GM23338 (cell line): ENCODE measurements at regions not wholly inside any gene's neighbourhood (a gene's known extent, or its start where the extent isn't known, plus 50 kb on each side); places are given as distances from the start of the nearest gene placed in this dataset.

ENCODE experiments used
- ATAC-seq: fragments of 200-7000 bp; cut with Tn5 transposase; 3 replicates; pipeline ENCODE4 v1.9.1; 2020
- DNase-seq: peaks from one replicate; pipeline ENCODE4 v3.0.0-alpha.2; 2015; ENCODE audit warnings: low spot score
- H2AFZ ChIP-seq: fragments of 200-600 bp; sonication (generic); 2 replicates; pipeline ENCODE4 v1.8.0; 2016; ENCODE audit warnings: antibody characterized with exemption, mild to moderate bottlenecking, moderate library complexity
- H3F3A ChIP-seq: fragments of 200-600 bp; sonication (generic); replicated peaks from 2 replicates; pipeline ENCODE4 v1.8.0; 2017; ENCODE audit warnings: antibody characterized with exemption, mixed run types, low read depth
- H3K27ac ChIP-seq: fragments of 200-600 bp; sonication (generic); 2 replicates; pipeline ENCODE4 v1.6.1; 2016; ENCODE audit warnings: low read depth
- H3K27me3 ChIP-seq: fragments of 200-600 bp; sonication (generic); 2 replicates; pipeline ENCODE4 v1.8.0; 2016; ENCODE audit warnings: mild to moderate bottlenecking, mixed run types, moderate library complexity; ENCODE audit not compliant: insufficient read depth
- H3K36me3 ChIP-seq: fragments of 200-600 bp; sonication (generic); 2 replicates; pipeline ENCODE4 v1.8.0; 2016; ENCODE audit warnings: mild to moderate bottlenecking; ENCODE audit not compliant: insufficient read depth
- H3K4me1 ChIP-seq: fragments of 200-600 bp; sonication (generic); 2 replicates; pipeline ENCODE4 v1.8.0; 2016; ENCODE audit warnings: mild to moderate bottlenecking, moderate library complexity; ENCODE audit not compliant: insufficient read depth
- H3K4me2 ChIP-seq: fragments of 200-600 bp; sonication (generic); 2 replicates; pipeline ENCODE4 v1.7.1; 2017; ENCODE audit warnings: mixed run types
- H3K4me3 ChIP-seq: fragments of 200-600 bp; sonication (generic); 2 replicates; pipeline ENCODE4 v1.6.1; 2016; ENCODE audit warnings: mixed run types
- H3K79me2 ChIP-seq: fragments of 200-600 bp; sonication (generic); replicated peaks from 2 replicates; pipeline ENCODE4 v1.8.0; 2017; ENCODE audit warnings: mild to moderate bottlenecking; ENCODE audit not compliant: insufficient read depth
- H3K9me2 ChIP-seq: fragments of 200-600 bp; sonication (generic); 2 replicates; pipeline ENCODE4 v1.8.0; 2017; ENCODE audit not compliant: insufficient read depth
- H4K20me1 ChIP-seq: fragments of 200-600 bp; sonication (generic); replicated peaks from 2 replicates; pipeline ENCODE4 v1.8.0; 2017; ENCODE audit warnings: mild to moderate bottlenecking; ENCODE audit not compliant: insufficient read depth
- H3K27ac Mint-ChIP-seq: 2 replicates; pipeline ENCODE4 v1.8.0; 2020; ENCODE audit warnings: inconsistent platforms, mild to moderate bottlenecking, moderate library complexity, mixed read lengths
- H3K27me3 Mint-ChIP-seq: 3 replicates; pipeline ENCODE4 v1.8.0; 2022; ENCODE audit warnings: low read depth, mild to moderate bottlenecking, moderate library complexity, mixed read lengths, inconsistent platforms; ENCODE audit not compliant: insufficient read depth, poor library complexity
- H3K36me3 Mint-ChIP-seq: 3 replicates; pipeline ENCODE4 v1.8.0; 2021; ENCODE audit warnings: low read depth, mild to moderate bottlenecking, inconsistent platforms, moderate library complexity, mixed read lengths
- H3K4me1 Mint-ChIP-seq: 3 replicates; pipeline ENCODE4 v1.8.0; 2020; ENCODE audit warnings: mild to moderate bottlenecking, inconsistent platforms, mixed read lengths
- H3K4me3 Mint-ChIP-seq: 3 replicates; pipeline ENCODE4 v1.8.0; 2021; ENCODE audit warnings: moderate library complexity, mild to moderate bottlenecking, inconsistent platforms, mixed read lengths
- H3K9me3 Mint-ChIP-seq: 3 replicates; pipeline ENCODE4 v1.8.0; 2020; ENCODE audit warnings: moderate library complexity, mild to moderate bottlenecking, inconsistent platforms, mixed read lengths
- CREB1 ChIP-seq: fragments of 250-450 bp; sonication (Bioruptor Pico); IDR thresholded peaks from 2 replicates; pipeline ENCODE4 v1.5.0; 2020; ENCODE audit warnings: low read depth, mild to moderate bottlenecking, moderate library complexity
- CTCF ChIP-seq, 2 experiments: fragments of 200-600 bp in 1 of 2; sonication (generic) in 1 of 2; conservative IDR thresholded peaks; 2 replicates each; pipeline versions ENCODE4 v1.5.1 to v1.6.1; 2016 to 2017; ENCODE audit warnings: antibody characterized with exemption in 2 of 2, low read depth in 2 of 2, mild to moderate bottlenecking in 2 of 2, moderate library complexity in 1 of 2
- EZH2 ChIP-seq: fragments of 200-600 bp; sonication (generic); IDR thresholded peaks from one replicate; pipeline ENCODE4 v1.8.0; 2017; ENCODE audit warnings: antibody characterized with exemption, mild to moderate bottlenecking, low read depth; ENCODE audit not compliant: unreplicated experiment
- EZH2phosphoT487 ChIP-seq: fragments of 200-600 bp; sonication (generic); IDR thresholded peaks from one replicate; pipeline ENCODE4 v1.8.1; 2018; ENCODE audit warnings: antibody characterized with exemption; ENCODE audit not compliant: unreplicated experiment
- JUNB ChIP-seq: IDR thresholded peaks from one replicate; pipeline ENCODE4 v1.6.1; 2016; ENCODE audit warnings: antibody characterized with exemption; ENCODE audit not compliant: unreplicated experiment
- NANOG ChIP-seq: IDR thresholded peaks from 2 replicates; pipeline ENCODE4 v1.6.1; 2016; ENCODE audit warnings: antibody characterized with exemption, borderline replicate concordance
- POLR2AphosphoS5 ChIP-seq: IDR thresholded peaks from 2 replicates; pipeline ENCODE4 v1.6.1; 2016; ENCODE audit warnings: antibody characterized with exemption, low read depth
- STAT1 ChIP-seq: IDR thresholded peaks from one replicate; pipeline ENCODE4 v1.6.1; 2016; ENCODE audit warnings: antibody characterized with exemption; ENCODE audit not compliant: unreplicated experiment
- ZNF114 ChIP-seq: fragments of 250-450 bp; sonication (Bioruptor Pico); IDR thresholded peaks from 2 replicates; pipeline ENCODE4 v1.5.0; 2020; ENCODE audit warnings: mild to moderate bottlenecking, moderate library complexity
- ZNF331 ChIP-seq: fragments of 250-450 bp; sonication (Bioruptor Pico); IDR thresholded peaks from 2 replicates; pipeline ENCODE4 v1.5.0; 2020; ENCODE audit warnings: low read depth, mild to moderate bottlenecking, moderate library complexity
- TF ChIP-seq, protein P1 (sequence below): IDR thresholded peaks from one replicate; pipeline ENCODE4 v1.6.1; 2018; ENCODE audit warnings: antibody characterized with exemption; ENCODE audit not compliant: unreplicated experiment
- TF ChIP-seq, protein P2 (sequence below): fragments of 250-450 bp; sonication (Bioruptor Pico); IDR thresholded peaks from 2 replicates; pipeline ENCODE4 v1.5.0; 2020; ENCODE audit warnings: mild to moderate bottlenecking, moderate library complexity
- TF ChIP-seq, protein P3 (sequence below): IDR thresholded peaks from 2 replicates; pipeline ENCODE4 v1.6.1; 2016; ENCODE audit warnings: antibody characterized with exemption

DNA sequence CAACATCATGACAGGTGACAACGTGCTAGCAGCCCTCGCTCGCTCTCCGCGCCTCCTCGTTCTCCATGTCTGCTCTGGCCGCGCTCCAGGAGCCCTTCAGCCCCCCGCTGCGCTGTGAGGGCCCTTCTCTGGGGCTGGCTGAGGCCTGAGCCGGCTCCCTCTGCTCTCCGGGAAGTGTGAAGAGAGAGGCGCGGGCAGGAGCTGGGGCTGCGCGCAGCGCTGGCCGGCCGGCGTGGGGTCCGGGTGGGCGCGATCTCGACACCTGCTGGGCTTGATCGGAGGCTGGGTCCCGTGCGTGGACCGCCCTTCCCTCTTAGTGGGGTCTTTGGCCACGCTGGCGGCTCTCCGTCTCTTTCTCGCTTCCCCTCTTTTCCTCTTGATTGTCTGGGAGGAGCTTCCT, 195.5 kb downstream of the ANKRD30BL start:
- Histone ChIP-seq H3K4me2 (no peak overlapping the region), H3K4me3 (no peak overlapping the region), H3K4me1 (no peaks in the 10 kb centered on the region), H2AFZ (no peak overlapping the region), H3K27me3 (no peaks in the 10 kb centered on the region), H3K9me2 (no peaks in the 10 kb centered on the region), H3K79me2 (no peaks in the 10 kb centered on the region), H4K20me1 (no peaks in the 10 kb centered on the region), H3K36me3 (no peaks in the 10 kb centered on the region), H3F3A (no peaks in the 10 kb centered on the region), H3K27ac (no peak overlapping the region)
- no peaks in the 10 kb centered on the region for H3K27me3 Mint-ChIP-seq
- no peak overlapping the region for H3K27ac Mint-ChIP-seq
- DNase-seq (no peak), ATAC-seq (no peak)
- 0 out of 3 replicates have a peak, but pooled peaks cover 3% of the 10 kb centered on the region for H3K9me3 Mint-ChIP-seq
- no peaks in the 10 kb centered on the region for H3K4me1 Mint-ChIP-seq
- no peak overlapping the region for H3K4me3 Mint-ChIP-seq
- no peaks in the 10 kb centered on the region for H3K36me3 Mint-ChIP-seq
- TF ChIP-seq POLR2AphosphoS5 = no peak
- TF ChIP-seq ZNF114 (CRISPR knock-in tag) = no peak
- no peak for TF ChIP-seq CTCF (conservative IDR thresholded peaks at IDR 0.05; ENCODE audit: low read depth in 2 of 2)
- TF ChIP-seq, protein P1, sequence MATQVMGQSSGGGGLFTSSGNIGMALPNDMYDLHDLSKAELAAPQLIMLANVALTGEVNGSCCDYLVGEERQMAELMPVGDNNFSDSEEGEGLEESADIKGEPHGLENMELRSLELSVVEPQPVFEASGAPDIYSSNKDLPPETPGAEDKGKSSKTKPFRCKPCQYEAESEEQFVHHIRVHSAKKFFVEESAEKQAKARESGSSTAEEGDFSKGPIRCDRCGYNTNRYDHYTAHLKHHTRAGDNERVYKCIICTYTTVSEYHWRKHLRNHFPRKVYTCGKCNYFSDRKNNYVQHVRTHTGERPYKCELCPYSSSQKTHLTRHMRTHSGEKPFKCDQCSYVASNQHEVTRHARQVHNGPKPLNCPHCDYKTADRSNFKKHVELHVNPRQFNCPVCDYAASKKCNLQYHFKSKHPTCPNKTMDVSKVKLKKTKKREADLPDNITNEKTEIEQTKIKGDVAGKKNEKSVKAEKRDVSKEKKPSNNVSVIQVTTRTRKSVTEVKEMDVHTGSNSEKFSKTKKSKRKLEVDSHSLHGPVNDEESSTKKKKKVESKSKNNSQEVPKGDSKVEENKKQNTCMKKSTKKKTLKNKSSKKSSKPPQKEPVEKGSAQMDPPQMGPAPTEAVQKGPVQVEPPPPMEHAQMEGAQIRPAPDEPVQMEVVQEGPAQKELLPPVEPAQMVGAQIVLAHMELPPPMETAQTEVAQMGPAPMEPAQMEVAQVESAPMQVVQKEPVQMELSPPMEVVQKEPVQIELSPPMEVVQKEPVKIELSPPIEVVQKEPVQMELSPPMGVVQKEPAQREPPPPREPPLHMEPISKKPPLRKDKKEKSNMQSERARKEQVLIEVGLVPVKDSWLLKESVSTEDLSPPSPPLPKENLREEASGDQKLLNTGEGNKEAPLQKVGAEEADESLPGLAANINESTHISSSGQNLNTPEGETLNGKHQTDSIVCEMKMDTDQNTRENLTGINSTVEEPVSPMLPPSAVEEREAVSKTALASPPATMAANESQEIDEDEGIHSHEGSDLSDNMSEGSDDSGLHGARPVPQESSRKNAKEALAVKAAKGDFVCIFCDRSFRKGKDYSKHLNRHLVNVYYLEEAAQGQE = no peak
- TF ChIP-seq EZH2phosphoT487 = no peak
- TF ChIP-seq EZH2 = no peak
- TF ChIP-seq, protein P2, sequence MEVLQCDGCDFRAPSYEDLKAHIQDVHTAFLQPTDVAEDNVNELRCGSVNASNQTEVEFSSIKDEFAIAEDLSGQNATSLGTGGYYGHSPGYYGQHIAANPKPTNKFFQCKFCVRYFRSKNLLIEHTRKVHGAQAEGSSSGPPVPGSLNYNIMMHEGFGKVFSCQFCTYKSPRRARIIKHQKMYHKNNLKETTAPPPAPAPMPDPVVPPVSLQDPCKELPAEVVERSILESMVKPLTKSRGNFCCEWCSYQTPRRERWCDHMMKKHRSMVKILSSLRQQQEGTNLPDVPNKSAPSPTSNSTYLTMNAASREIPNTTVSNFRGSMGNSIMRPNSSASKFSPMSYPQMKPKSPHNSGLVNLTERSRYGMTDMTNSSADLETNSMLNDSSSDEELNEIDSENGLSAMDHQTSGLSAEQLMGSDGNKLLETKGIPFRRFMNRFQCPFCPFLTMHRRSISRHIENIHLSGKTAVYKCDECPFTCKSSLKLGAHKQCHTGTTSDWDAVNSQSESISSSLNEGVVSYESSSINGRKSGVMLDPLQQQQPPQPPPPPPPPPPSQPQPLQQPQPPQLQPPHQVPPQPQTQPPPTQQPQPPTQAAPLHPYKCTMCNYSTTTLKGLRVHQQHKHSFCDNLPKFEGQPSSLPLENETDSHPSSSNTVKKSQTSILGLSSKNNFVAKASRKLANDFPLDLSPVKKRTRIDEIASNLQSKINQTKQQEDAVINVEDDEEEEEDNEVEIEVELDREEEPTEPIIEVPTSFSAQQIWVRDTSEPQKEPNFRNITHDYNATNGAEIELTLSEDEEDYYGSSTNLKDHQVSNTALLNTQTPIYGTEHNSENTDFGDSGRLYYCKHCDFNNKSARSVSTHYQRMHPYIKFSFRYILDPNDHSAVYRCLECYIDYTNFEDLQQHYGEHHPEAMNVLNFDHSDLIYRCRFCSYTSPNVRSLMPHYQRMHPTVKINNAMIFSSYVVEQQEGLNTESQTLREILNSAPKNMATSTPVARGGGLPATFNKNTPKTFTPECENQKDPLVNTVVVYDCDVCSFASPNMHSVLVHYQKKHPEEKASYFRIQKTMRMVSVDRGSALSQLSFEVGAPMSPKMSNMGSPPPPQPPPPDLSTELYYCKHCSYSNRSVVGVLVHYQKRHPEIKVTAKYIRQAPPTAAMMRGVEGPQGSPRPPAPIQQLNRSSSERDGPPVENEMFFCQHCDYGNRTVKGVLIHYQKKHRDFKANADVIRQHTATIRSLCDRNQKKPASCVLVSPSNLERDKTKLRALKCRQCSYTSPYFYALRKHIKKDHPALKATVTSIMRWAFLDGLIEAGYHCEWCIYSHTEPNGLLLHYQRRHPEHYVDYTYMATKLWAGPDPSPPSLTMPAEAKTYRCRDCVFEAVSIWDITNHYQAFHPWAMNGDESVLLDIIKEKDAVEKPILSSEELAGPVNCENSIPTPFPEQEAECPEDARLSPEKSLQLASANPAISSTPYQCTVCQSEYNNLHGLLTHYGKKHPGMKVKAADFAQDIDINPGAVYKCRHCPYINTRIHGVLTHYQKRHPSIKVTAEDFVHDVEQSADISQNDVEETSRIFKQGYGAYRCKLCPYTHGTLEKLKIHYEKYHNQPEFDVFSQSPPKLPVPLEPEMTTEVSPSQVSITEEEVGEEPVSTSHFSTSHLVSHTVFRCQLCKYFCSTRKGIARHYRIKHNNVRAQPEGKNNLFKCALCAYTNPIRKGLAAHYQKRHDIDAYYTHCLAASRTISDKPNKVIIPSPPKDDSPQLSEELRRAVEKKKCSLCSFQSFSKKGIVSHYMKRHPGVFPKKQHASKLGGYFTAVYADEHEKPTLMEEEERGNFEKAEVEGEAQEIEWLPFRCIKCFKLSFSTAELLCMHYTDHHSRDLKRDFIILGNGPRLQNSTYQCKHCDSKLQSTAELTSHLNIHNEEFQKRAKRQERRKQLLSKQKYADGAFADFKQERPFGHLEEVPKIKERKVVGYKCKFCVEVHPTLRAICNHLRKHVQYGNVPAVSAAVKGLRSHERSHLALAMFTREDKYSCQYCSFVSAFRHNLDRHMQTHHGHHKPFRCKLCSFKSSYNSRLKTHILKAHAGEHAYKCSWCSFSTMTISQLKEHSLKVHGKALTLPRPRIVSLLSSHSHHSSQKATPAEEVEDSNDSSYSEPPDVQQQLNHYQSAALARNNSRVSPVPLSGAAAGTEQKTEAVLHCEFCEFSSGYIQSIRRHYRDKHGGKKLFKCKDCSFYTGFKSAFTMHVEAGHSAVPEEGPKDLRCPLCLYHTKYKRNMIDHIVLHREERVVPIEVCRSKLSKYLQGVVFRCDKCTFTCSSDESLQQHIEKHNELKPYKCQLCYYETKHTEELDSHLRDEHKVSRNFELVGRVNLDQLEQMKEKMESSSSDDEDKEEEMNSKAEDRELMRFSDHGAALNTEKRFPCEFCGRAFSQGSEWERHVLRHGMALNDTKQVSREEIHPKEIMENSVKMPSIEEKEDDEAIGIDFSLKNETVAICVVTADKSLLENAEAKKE = no peak
- TF ChIP-seq JUNB = no peak
- TF ChIP-seq CREB1 = no peak
- no peak for TF ChIP-seq ZNF331 (CRISPR knock-in tag)
- TF ChIP-seq STAT1 = no peak
- no peak for TF ChIP-seq NANOG
- TF ChIP-seq, protein P3, sequence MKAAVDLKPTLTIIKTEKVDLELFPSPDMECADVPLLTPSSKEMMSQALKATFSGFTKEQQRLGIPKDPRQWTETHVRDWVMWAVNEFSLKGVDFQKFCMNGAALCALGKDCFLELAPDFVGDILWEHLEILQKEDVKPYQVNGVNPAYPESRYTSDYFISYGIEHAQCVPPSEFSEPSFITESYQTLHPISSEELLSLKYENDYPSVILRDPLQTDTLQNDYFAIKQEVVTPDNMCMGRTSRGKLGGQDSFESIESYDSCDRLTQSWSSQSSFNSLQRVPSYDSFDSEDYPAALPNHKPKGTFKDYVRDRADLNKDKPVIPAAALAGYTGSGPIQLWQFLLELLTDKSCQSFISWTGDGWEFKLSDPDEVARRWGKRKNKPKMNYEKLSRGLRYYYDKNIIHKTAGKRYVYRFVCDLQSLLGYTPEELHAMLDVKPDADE = no peak
